Adrenal gland (tissue), 9 donors: ENCODE measurements at regions not wholly inside any gene's neighbourhood (a gene's known extent, or its start where the extent isn't known, plus 50 kb on each side); places are given as distances from the start of the nearest gene placed in this dataset.

Source experiments
- DNase-seq, 7 donors: peaks; one replicate each; pipeline ENCODE4 v3.0.0-alpha.2; 2019 to 2020
- H3K27ac ChIP-seq, 5 donors: fragments of 200-600 bp; sonication (generic) in 4 of 5; 1 replicate in 3 of 5; 2 replicates in 2 of 5; pipeline versions ENCODE4 v1.5.1 to v1.8.0; 2016 to 2020; ENCODE audit warnings: mild to moderate bottlenecking in 1 of 5
- H3K27me3 ChIP-seq: fragments of 200-600 bp; 2 replicates; pipeline ENCODE4 v1.8.0; 2021
- H3K36me3 ChIP-seq, 2 donors: fragments of 200-600 bp; replicated peaks in 1 of 2; 1 replicate in 1 of 2; 2 replicates in 1 of 2; pipeline versions ENCODE4 v1.5.1 to v1.8.0; 2018 to 2022
- H3K4me1 ChIP-seq, 2 donors: fragments of 200-600 bp; replicated peaks in 1 of 2; 1 replicate in 1 of 2; 2 replicates in 1 of 2; pipeline versions ENCODE4 v1.5.1 to v1.8.0; 2018 to 2021
- H3K4me3 ChIP-seq, 4 donors: fragments of 200-600 bp; sonication (generic) in 3 of 4; one replicate each; pipeline ENCODE4 v1.5.1; 2016 to 2018
- H3K9me3 ChIP-seq, 3 donors: fragments of 200-600 bp; sonication (generic) in 1 of 3; replicated peaks in 1 of 3; 1 replicate in 2 of 3; 2 replicates in 1 of 3; pipeline versions ENCODE4 v1.5.1 to v1.8.0; 2016 to 2021
- POLR2A ChIP-seq, 2 donors: fragments of 450-650 bp; IDR thresholded peaks; one replicate each; pipeline ENCODE4 v1.6.1; 2017; ENCODE audit warnings: antibody characterized with exemption in 2 of 2, mild to moderate bottlenecking in 2 of 2, moderate library complexity in 1 of 2
- WGBS, 4 donors: extraction: QIAGEN DNeasy Blood & Tissue Kit in 2 of 4; methylation state at CpG; one replicate each; pipeline versions ENCODE4 v1.1.5 to v1.1.7; 2013 to 2017; 5-methylcytosine and 5-hydroxymethylcytosine counted together
- intact Hi-C, 2 donors: fragments of 100-400 bp; cut with DNase I; formaldehyde crosslinking; loops; one replicate each; pipeline versions ENCODE4 v1.14.1 to v1.15.0; 2022 to 2023
- TF ChIP-seq, protein P1 (sequence below), 6 experiments: fragments of 450-650 bp in 4 of 6; fragments of 200-600 bp in 2 of 6; sonication (generic) in 1 of 6; IDR thresholded peaks; 1 replicate in 5 of 6; 2 replicates in 1 of 6; pipeline versions ENCODE4 v1.5.1 to v1.8.0; 2016 to 2021; ENCODE audit warnings: antibody characterized with exemption in 6 of 6, mild to moderate bottlenecking in 2 of 6, moderate library complexity in 1 of 6
- donor health status: healthy with polysubstance abuse.
- donor health status: Bipolar disorder and iron deficiency.
- donor health status: DM: yes; HTN: yes; CAD: no.
- donor health status: DM: no; HTN: no; CAD: no.
- donor health status: DM: no; HTN: no; CAD: no.

DNA sequence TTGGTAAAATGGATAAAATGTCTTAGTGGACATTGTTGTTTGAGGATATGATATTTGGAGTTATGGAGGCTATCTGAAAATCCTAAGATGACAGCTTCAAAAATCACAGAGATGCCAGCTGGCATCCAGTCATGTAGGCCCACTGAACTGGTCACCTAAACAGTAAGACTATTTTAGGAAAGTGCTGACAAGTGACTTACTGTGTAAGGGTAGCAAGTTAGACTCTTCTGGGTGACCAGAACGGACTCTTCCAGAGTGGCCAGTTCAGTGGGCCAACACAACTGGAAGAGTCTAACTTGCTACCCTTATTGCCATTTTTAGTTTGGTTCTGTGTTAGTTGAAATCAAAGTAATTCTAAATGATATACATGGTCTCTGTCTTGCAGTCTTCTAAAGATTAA lies 61.4 kb upstream of the ATP8A1 start:
- TF ChIP-seq POLR2A (IDR thresholded peaks at IDR 0.05), result no peak
- TF ChIP-seq, protein P1, sequence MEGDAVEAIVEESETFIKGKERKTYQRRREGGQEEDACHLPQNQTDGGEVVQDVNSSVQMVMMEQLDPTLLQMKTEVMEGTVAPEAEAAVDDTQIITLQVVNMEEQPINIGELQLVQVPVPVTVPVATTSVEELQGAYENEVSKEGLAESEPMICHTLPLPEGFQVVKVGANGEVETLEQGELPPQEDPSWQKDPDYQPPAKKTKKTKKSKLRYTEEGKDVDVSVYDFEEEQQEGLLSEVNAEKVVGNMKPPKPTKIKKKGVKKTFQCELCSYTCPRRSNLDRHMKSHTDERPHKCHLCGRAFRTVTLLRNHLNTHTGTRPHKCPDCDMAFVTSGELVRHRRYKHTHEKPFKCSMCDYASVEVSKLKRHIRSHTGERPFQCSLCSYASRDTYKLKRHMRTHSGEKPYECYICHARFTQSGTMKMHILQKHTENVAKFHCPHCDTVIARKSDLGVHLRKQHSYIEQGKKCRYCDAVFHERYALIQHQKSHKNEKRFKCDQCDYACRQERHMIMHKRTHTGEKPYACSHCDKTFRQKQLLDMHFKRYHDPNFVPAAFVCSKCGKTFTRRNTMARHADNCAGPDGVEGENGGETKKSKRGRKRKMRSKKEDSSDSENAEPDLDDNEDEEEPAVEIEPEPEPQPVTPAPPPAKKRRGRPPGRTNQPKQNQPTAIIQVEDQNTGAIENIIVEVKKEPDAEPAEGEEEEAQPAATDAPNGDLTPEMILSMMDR (IDR thresholded peaks at IDR 0.05), result no peak
- Histone ChIP-seq H3K27ac (no peak overlapping the region), H3K4me3 (no peak overlapping the region), H3K4me1 (no peaks in the 10 kb centered on the region), H3K9me3 (no peaks in the 10 kb centered on the region), H3K27me3 (no peaks in the 10 kb centered on the region), H3K36me3 (no peaks in the 10 kb centered on the region)
- 42 to 79% (median 76%) methylated on average over 1 of the region's 1 CpG for WGBS, 4 donors
- no peak for DNase-seq
- intact Hi-C loops, result no loop called here

DNA sequence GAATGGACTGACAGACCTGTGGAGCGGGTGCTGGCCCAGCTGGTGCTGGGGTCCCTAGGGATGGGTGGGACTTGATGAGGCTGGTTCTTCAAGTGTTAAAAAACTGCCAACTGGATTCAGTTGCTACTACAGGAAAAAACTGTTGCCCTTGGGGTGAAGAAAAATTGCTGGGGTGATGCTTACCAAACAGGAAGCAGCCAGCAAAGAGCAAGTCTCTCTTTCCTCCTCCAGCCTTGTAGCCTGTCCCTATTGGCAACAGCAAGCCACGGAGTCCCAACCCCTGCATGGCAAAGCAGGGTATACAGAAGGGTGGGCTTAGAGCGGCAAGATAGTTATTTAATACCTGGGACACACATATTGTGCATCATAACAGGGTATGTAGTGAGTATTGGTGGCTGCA lies 60.1 kb upstream of the ATP8A1 start:
- TF ChIP-seq, protein P1 (IDR thresholded peaks at IDR 0.05), result no peak
- TF ChIP-seq POLR2A (IDR thresholded peaks at IDR 0.05), result no peak

DNA sequence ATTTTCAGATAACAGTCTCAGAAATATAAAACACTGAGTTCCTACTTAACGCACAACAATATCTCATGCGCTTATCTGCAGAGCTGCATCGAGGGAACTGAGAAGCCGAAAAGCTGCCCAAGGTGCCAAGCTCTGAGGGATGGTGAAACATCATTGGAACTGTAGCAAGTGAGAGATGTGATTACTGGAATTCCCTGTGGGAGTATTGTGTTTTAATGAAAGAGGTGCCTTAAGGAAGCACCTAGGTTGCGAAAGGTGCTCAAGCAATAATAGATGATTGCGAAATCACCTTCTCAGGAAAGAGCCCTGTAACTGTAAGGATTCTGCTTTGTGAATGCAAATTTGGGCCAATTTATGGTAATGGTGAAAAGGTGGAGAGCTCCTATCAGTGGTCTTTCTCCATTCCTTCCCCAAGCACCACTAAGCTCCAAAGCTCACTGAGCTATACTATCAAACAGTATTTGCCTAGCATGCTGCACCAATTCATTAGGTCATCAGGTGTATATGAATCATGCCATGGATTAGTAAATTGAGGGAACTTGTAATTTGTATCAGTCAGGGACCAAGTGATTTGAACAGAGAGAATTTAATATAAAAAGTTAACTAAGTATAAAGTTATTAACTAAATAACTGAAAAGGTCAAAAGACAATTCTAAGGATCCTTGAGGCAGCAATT lies 59.0 kb upstream of the ATP8A1 start:
- intact Hi-C loops, result no loop called here

More for the DNA sequence above, 60.1 kb upstream of the ATP8A1 start:
- Histone ChIP-seq H3K4me3 (no peak overlapping the region), H3K9me3 (no peaks in the 10 kb centered on the region), H3K27ac (no peak overlapping the region), H3K36me3 (no peaks in the 10 kb centered on the region), H3K4me1 (no peaks in the 10 kb centered on the region), H3K27me3 (no peaks in the 10 kb centered on the region)
- no peak for DNase-seq
- intact Hi-C loops, result no loop called here
- WGBS, 4 donors, result 68 to 80% (median 73%) methylated on average over 3 of the region's 3 CpGs

DNA sequence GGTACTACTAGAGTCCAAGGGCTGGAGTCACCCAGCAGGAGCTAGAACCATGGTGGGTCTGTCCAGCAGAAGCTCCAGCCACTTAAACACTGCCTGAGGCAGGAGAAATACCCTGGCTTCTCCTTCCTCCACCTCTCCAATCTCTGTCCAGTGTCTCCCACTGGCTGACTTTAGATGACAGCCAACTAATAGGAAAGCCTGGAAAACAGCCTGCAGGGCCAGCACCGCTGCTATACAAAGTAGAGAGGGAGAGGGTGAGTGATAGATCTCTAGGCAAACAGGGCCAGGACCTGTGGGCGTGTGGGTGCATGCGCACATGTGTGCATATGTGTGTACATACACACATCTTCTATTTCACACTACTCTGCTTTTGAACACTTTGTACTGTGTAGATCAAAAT lies 56.5 kb upstream of the ATP8A1 start:
- DNase-seq, result no peak
- H3K4me1 ChIP-seq, result no peaks in the 10 kb centered on the region
- H3K36me3 ChIP-seq, result no peaks in the 10 kb centered on the region
- intact Hi-C loops, result no loop called here
- 79 to 93% (median 87%) methylated on average over 3 of the region's 3 CpGs for WGBS, 4 donors
- TF ChIP-seq POLR2A (IDR thresholded peaks at IDR 0.05), result no peak
- TF ChIP-seq, protein P1 (IDR thresholded peaks at IDR 0.05), result no peak
- no peaks in the 10 kb centered on the region for H3K9me3 ChIP-seq
- no peak overlapping the region for H3K4me3 ChIP-seq
- no peaks in the 10 kb centered on the region for H3K27me3 ChIP-seq
- H3K27ac ChIP-seq, result no peak overlapping the region

More for the DNA sequence above, 59.0 kb upstream of the ATP8A1 start:
- Histone ChIP-seq H3K9me3 (no peaks in the 10 kb centered on the region), H3K36me3 (no peaks in the 10 kb centered on the region), H3K27ac (no peak overlapping the region), H3K27me3 (no peaks in the 10 kb centered on the region), H3K4me3 (no peak overlapping the region), H3K4me1 (no peaks in the 10 kb centered on the region)
- WGBS, 4 donors, result 85 to 93% (median 89%) methylated on average over 6 of the region's 6 CpGs
- DNase-seq, result no peak
- TF ChIP-seq, protein P1 (IDR thresholded peaks at IDR 0.05), result no peak
- TF ChIP-seq POLR2A (IDR thresholded peaks at IDR 0.05), result no peak
